H1 (cell line): ENCODE measurements at regions not wholly inside any gene's neighbourhood (a gene's known extent, or its start where the extent isn't known, plus 50 kb on each side); places are given as distances from the start of the nearest gene placed in this dataset.

Source experiments
- CTCF ChIA-PET: fragments of 300-600 bp; sonication (Branson Sonifier 250); formaldehyde crosslinking; loops from one replicate; lab custom pipeline; 2021; ENCODE audit not compliant: partially characterized antibody; lab: Charles Lee
- POLR2A ChIA-PET: fragments of 300-600 bp; sonication (Branson Sonifier 250); formaldehyde crosslinking; loops from one replicate; lab custom pipeline; 2021; ENCODE audit warnings: inconsistent platforms; ENCODE audit not compliant: partially characterized antibody; lab: Charles Lee
- DNase-seq, 2 experiments: peaks; one replicate each; pipeline versions ENCODE4 v3.0.0 to v3.0.0-alpha.2; 2010 to 2022; ENCODE audit warnings: low spot score in 2 of 2, low read depth in 1 of 2, mixed read lengths in 1 of 2
- FAIRE-seq: peaks from 2 replicates; lab custom pipeline; 2011; peaks lifted over from hg19 to GRCh38; lab: Jason Lieb, UNC
- H2AFZ ChIP-seq: 2 replicates; pipeline ENCODE4 v1.8.1; 2012; ENCODE audit warnings: low read length, inconsistent platforms
- H2AK5ac ChIP-seq: 2 replicates; pipeline ENCODE4 v1.6.1; 2013; ENCODE audit warnings: low read depth, low read length
- H2BK120ac ChIP-seq: replicated peaks from 2 replicates; pipeline ENCODE3; 2013; ENCODE audit warnings: low read depth, low read length, inconsistent platforms
- H2BK12ac ChIP-seq: 2 replicates; pipeline ENCODE4 v1.6.1; 2013; ENCODE audit warnings: low read depth, low read length
- H2BK15ac ChIP-seq: 2 replicates; pipeline ENCODE4 v1.6.1; 2013; ENCODE audit warnings: low read length
- H2BK20ac ChIP-seq: 2 replicates; pipeline ENCODE4 v1.6.1; 2013; ENCODE audit warnings: low read length
- H2BK5ac ChIP-seq: 2 replicates; pipeline ENCODE4 v1.6.1; 2013; ENCODE audit warnings: low read depth, low read length
- H3K14ac ChIP-seq: 2 replicates; pipeline ENCODE4 v1.6.1; 2013; ENCODE audit warnings: inconsistent platforms; ENCODE audit not compliant: insufficient read length
- H3K18ac ChIP-seq: 2 replicates; pipeline ENCODE4 v1.6.1; 2013; ENCODE audit warnings: low read length; ENCODE audit errors: extremely low read depth
- H3K23ac ChIP-seq: 2 replicates; pipeline ENCODE4 v1.6.1; 2013; ENCODE audit warnings: inconsistent platforms; ENCODE audit not compliant: insufficient read length
- H3K23me2 ChIP-seq: 2 replicates; pipeline ENCODE4 v1.6.1; 2013; ENCODE audit warnings: low read depth, low read length
- H3K27ac ChIP-seq: 2 replicates; pipeline ENCODE4 v1.6.1; 2011; ENCODE audit warnings: low read depth, low read length, inconsistent platforms
- H3K27me3 ChIP-seq, 4 experiments: replicated peaks in 1 of 4; 1 replicate in 1 of 4; 2 replicates in 3 of 4; pipeline versions ENCODE4 v1.6.1 to v1.8.1; 2011 to 2013; ENCODE audit warnings: low read length in 3 of 4, mild to moderate bottlenecking in 3 of 4, inconsistent platforms in 2 of 4, mixed read lengths in 2 of 4, moderate library complexity in 1 of 4; ENCODE audit not compliant: control insufficient read depth in 3 of 4, insufficient read depth in 3 of 4; ENCODE audit errors: extremely low read depth in 1 of 4
- H3K36me3 ChIP-seq, 4 experiments: 2 replicates each; pipeline versions ENCODE4 v1.6.1 to v1.8.1; 2011 to 2013; ENCODE audit warnings: mild to moderate bottlenecking in 4 of 4, low read length in 3 of 4, moderate library complexity in 2 of 4, control low read depth in 1 of 4, inconsistent platforms in 1 of 4; ENCODE audit not compliant: insufficient read depth in 4 of 4, control insufficient read depth in 2 of 4
- H3K4ac ChIP-seq: replicated peaks from 2 replicates; pipeline ENCODE3; 2013; ENCODE audit warnings: low read length, low read depth, mixed read lengths, inconsistent platforms; ENCODE audit not compliant: insufficient read length
- H3K4me1 ChIP-seq, 4 experiments: replicated peaks in 1 of 4; 1 replicate in 1 of 4; 2 replicates in 3 of 4; pipeline versions ENCODE4 v1.6.1 to v1.8.1; 2011 to 2013; ENCODE audit warnings: low read length in 3 of 4, inconsistent platforms in 2 of 4, mixed read lengths in 1 of 4; ENCODE audit not compliant: insufficient read depth in 4 of 4, control insufficient read depth in 3 of 4
- H3K4me2 ChIP-seq, 2 experiments: 2 replicates each; pipeline versions ENCODE4 v1.6.1 to v1.8.1; 2011 to 2013; ENCODE audit warnings: low read depth in 2 of 2, low read length in 2 of 2, control low read depth in 1 of 2, inconsistent platforms in 1 of 2, mild to moderate bottlenecking in 1 of 2; ENCODE audit not compliant: insufficient read depth in 1 of 2
- H3K4me3 ChIP-seq, 4 experiments: fragments of 200-600, 300-600 bp in 1 of 4; sonication (generic), shearing (Covaris generic), sonication (Bioruptor Twin) in 1 of 4; 2 replicates each; pipeline versions ENCODE4 v1.5.1 to v1.8.1; 2011 to 2016; ENCODE audit warnings: low read length in 4 of 4, low read depth in 3 of 4, control low read depth in 2 of 4, inconsistent platforms in 2 of 4, mild to moderate bottlenecking in 2 of 4, mixed read lengths in 1 of 4, moderate library complexity in 1 of 4; ENCODE audit not compliant: insufficient read depth in 2 of 4; ENCODE audit errors: extremely low read depth in 1 of 4
- H3K56ac ChIP-seq: replicated peaks from 2 replicates; pipeline ENCODE3; 2013; ENCODE audit warnings: low read depth, mild to moderate bottlenecking, mixed read lengths, low read length, inconsistent platforms; ENCODE audit not compliant: insufficient read length
- H3K79me1 ChIP-seq: 2 replicates; pipeline ENCODE4 v1.6.1; 2013; ENCODE audit warnings: low read depth, low read length, control low read depth
- H3K79me2 ChIP-seq, 2 experiments: 2 replicates each; pipeline versions ENCODE4 v1.6.1 to v1.8.1; 2012 to 2013; ENCODE audit warnings: low read length in 2 of 2, mild to moderate bottlenecking in 2 of 2, inconsistent platforms in 1 of 2; ENCODE audit not compliant: insufficient read depth in 2 of 2, control insufficient read depth in 1 of 2
- H3K9ac ChIP-seq, 4 experiments: replicated peaks in 1 of 4; 1 replicate in 1 of 4; 2 replicates in 3 of 4; pipeline versions ENCODE4 v1.6.1 to v1.8.1; 2011 to 2013; ENCODE audit warnings: low read depth in 3 of 4, low read length in 3 of 4, control low read depth in 2 of 4, mild to moderate bottlenecking in 2 of 4, moderate library complexity in 2 of 4, inconsistent platforms in 1 of 4; ENCODE audit errors: extremely low read depth in 1 of 4
- H3K9me3 ChIP-seq, 2 experiments: 2 replicates each; pipeline versions ENCODE4 v1.6.1 to v1.8.1; 2012 to 2013; ENCODE audit warnings: mild to moderate bottlenecking in 2 of 2, moderate library complexity in 2 of 2, control low read depth in 1 of 2, inconsistent platforms in 1 of 2, low read depth in 1 of 2, low read length in 1 of 2, mixed read lengths in 1 of 2; ENCODE audit not compliant: insufficient read depth in 2 of 2
- H4K20me1 ChIP-seq, 2 experiments: replicated peaks in 1 of 2; 2 replicates each; pipeline versions ENCODE3 to v1.8.1; 2011 to 2013; ENCODE audit warnings: inconsistent platforms in 2 of 2, low read length in 2 of 2, mild to moderate bottlenecking in 1 of 2; ENCODE audit not compliant: insufficient read depth in 2 of 2, control insufficient read depth in 1 of 2
- H4K5ac ChIP-seq: 2 replicates; pipeline ENCODE4 v1.6.1; 2013; ENCODE audit warnings: low read length, low read depth, mixed read lengths, inconsistent platforms; ENCODE audit not compliant: insufficient read length
- H4K8ac ChIP-seq: 2 replicates; pipeline ENCODE4 v1.8.0; 2013; ENCODE audit warnings: mild to moderate bottlenecking, moderate library complexity, low read length, inconsistent platforms; ENCODE audit not compliant: insufficient read depth; ENCODE audit errors: extremely low read depth
- H4K91ac ChIP-seq: replicated peaks from 2 replicates; pipeline ENCODE3; 2013; ENCODE audit warnings: low read length, mixed read lengths, inconsistent platforms; ENCODE audit not compliant: insufficient read length
- CEBPB ChIP-seq: IDR thresholded peaks from 2 replicates; pipeline ENCODE4 v1.6.1; 2012; ENCODE audit warnings: low read depth, low read length
- CHD2 ChIP-seq: IDR thresholded peaks from 2 replicates; pipeline ENCODE4 v1.6.1; 2012; ENCODE audit warnings: low read length, improper control_type of control experiment
- CTCF ChIP-seq, 3 experiments: IDR thresholded peaks; 1 replicate in 2 of 3; 2 replicates in 1 of 3; pipeline versions ENCODE4 v1.5.1 to v1.6.1; 2011; ENCODE audit warnings: low read length in 3 of 3, mild to moderate bottlenecking in 3 of 3, inconsistent platforms in 2 of 3, low read depth in 1 of 3, moderate library complexity in 1 of 3; ENCODE audit not compliant: insufficient read depth in 1 of 3; ENCODE audit errors: control extremely low read depth in 1 of 3
- MAFK ChIP-seq: IDR thresholded peaks from 2 replicates; pipeline ENCODE4 v1.6.1; 2012; ENCODE audit warnings: low read depth, mild to moderate bottlenecking, improper control_type of control experiment, low read length
- POLR2AphosphoS5 ChIP-seq: IDR thresholded peaks from 2 replicates; pipeline ENCODE4 v1.6.1; 2011; ENCODE audit warnings: low read depth, low read length
- RAD21 ChIP-seq, 2 experiments: IDR thresholded peaks in 1 of 2; conservative IDR thresholded peaks in 1 of 2; 2 replicates each; pipeline ENCODE4 v1.6.1; 2011; ENCODE audit warnings: low read depth in 2 of 2, low read length in 2 of 2, improper control_type of control experiment in 1 of 2, inconsistent platforms in 1 of 2, mild to moderate bottlenecking in 1 of 2, moderate library complexity in 1 of 2
- SAP30 ChIP-seq: fragments of 300-600 bp; sonication (generic); IDR thresholded peaks from 2 replicates; pipeline ENCODE4 v1.7.1; 2012; ENCODE audit warnings: low read length, moderate library complexity, mild to moderate bottlenecking, inconsistent platforms; ENCODE audit not compliant: insufficient read depth, insufficient replicate concordance
- SRF ChIP-seq: IDR thresholded peaks from 2 replicates; pipeline ENCODE4 v1.6.1; 2011; ENCODE audit warnings: mild to moderate bottlenecking, low read depth, low read length, moderate library complexity
- TBP ChIP-seq: IDR thresholded peaks from 2 replicates; pipeline ENCODE4 v1.6.1; 2011; ENCODE audit warnings: low read depth, low read length, improper control_type of control experiment
- USF2 ChIP-seq: IDR thresholded peaks from 2 replicates; pipeline ENCODE4 v1.6.1; 2011; ENCODE audit warnings: low read length, improper control_type of control experiment
- WGBS, 2 experiments: shearing (Covaris generic) in 1 of 2; methylation state at CpG; one replicate each; pipeline versions ENCODE4 v1.1.6 to v1.1.7; 2013 to 2015; ENCODE audit warnings: low lambda C conversion rate in 2 of 2, mixed read lengths in 2 of 2, inconsistent platforms in 1 of 2, low coverage in 1 of 2, missing lambda C conversion rate in 1 of 2; ENCODE audit not compliant: insufficient replicate concordance in 2 of 2, insufficient coverage in 1 of 2, insufficient read length in 1 of 2; ENCODE audit errors: extremely low coverage in 1 of 2, missing lambda C conversion rate in 1 of 2; 5-methylcytosine and 5-hydroxymethylcytosine counted together

GRCh38 chr5:118439831-118440230, 548.5 kb downstream of the DTWD2 start:
- Histone ChIP-seq H4K91ac (no peak overlapping the region), H4K5ac (no peak overlapping the region), H3K9ac (no peak overlapping the region), H3K79me1 (no peaks in the 10 kb centered on the region), H3K4me2 (no peak overlapping the region), H3K27ac (no peak overlapping the region), H3K56ac (no peak overlapping the region), H4K8ac (no peak overlapping the region), H2AFZ (no peak overlapping the region; the same call in 1 of the 2 replicates), H3K27me3 (no peaks in the 10 kb centered on the region), H3K36me3 (no peaks in the 10 kb centered on the region; a peak in 2 of 8 replicates), H3K79me2 (no peaks in the 10 kb centered on the region), H3K4ac (no peak overlapping the region), H3K14ac (no peak overlapping the region), H2BK15ac (no peak overlapping the region), H2BK5ac (no peak overlapping the region), H3K4me3 (no peak overlapping the region), H3K9me3 (0 out of 4 replicates have a peak, but pooled peaks cover 0 to 3% of the 10 kb centered on the region in 2 experiments), H2BK20ac (no peak overlapping the region), H2BK12ac (no peak overlapping the region), H3K4me1 (no peaks in the 10 kb centered on the region), H3K23ac (no peak overlapping the region), H4K20me1 (no peaks in the 10 kb centered on the region), H2BK120ac (no peak overlapping the region), H3K23me2 (no peaks in the 10 kb centered on the region), H2AK5ac (no peak overlapping the region), H3K18ac (no peak overlapping the region)
- WGBS, 2 experiments = 73 to 100% methylated on average over 1 to 2 of the region's 2 CpGs
- DNase-seq = no peak
- no peak for FAIRE-seq
- CTCF ChIA-PET = no interaction called here
- POLR2A ChIA-PET = no interaction called here
- TF ChIP-seq CHD2 (no peak), CEBPB (no peak), MAFK (no peak), USF2 (no peak), RAD21 (IDR thresholded peaks at IDR 0.05 in 1 of 2, conservative IDR thresholded peaks at IDR 0.05 in 1 of 2; ENCODE audit: low read depth in 2 of 2, low read length in 2 of 2) (no peak), TBP (no peak), POLR2AphosphoS5 (no peak), SRF (no peak), CTCF (IDR thresholded peaks at IDR 0.05; ENCODE audit: control extremely low read depth in 1 of 3, insufficient read depth in 1 of 3, low read depth in 1 of 3, low read length in 3 of 3) (no peak), SAP30 (no peak)
